Mucosa of descending colon (tissue), 3 donors: ENCODE measurements at regions not wholly inside any gene's neighbourhood (a gene's known extent, or its start where the extent isn't known, plus 50 kb on each side); places are given as distances from the start of the nearest gene placed in this dataset.

Source experiments
- ATAC-seq: fragments of 200-7000 bp; cut with Tn5 transposase; one replicate; pipeline ENCODE4 v1.9.1; 2020; ENCODE audit warnings: mild to moderate bottlenecking, moderate library complexity
- DNase-seq, 3 donors: peaks; one replicate each; pipeline ENCODE4 v3.0.0-alpha.2; 2020
- H3K36me3 ChIP-seq: fragments of 200-600 bp; one replicate; pipeline ENCODE4 v1.8.0; 2021; ENCODE audit warnings: low read depth, mild to moderate bottlenecking
- H3K4me1 ChIP-seq: fragments of 200-600 bp; one replicate; pipeline ENCODE4 v1.8.0; 2021; ENCODE audit warnings: low read depth, mild to moderate bottlenecking
- H3K4me3 ChIP-seq: fragments of 200-600 bp; one replicate; pipeline ENCODE4 v1.8.0; 2021; ENCODE audit warnings: mild to moderate bottlenecking
- H3K9me3 ChIP-seq: fragments of 200-600 bp; one replicate; pipeline ENCODE4 v1.8.0; 2021; ENCODE audit warnings: mild to moderate bottlenecking
- intact Hi-C, 2 donors: fragments of 100-400 bp; cut with DNase I in 1 of 2; cut with micrococcal nuclease in 1 of 2; formaldehyde crosslinking; loops; one replicate each; pipeline versions ENCODE4 v1.11.0 to v1.11.1; 2022; cut with DNase I, micrococcal nuclease
- TF ChIP-seq, protein P1 (sequence below): fragments of 200-600 bp; IDR thresholded peaks from one replicate; pipeline ENCODE4 v1.8.0; 2022; ENCODE audit warnings: antibody characterized with exemption, mild to moderate bottlenecking
- donor health status: DM: no; HTN: no; CAD: no; lungs with moderate emphysema.
- donor health status: DM: no; HTN: no; CAD: no.
- donor health status: DM: no; HTN: yes; CAD: no.

DNA sequence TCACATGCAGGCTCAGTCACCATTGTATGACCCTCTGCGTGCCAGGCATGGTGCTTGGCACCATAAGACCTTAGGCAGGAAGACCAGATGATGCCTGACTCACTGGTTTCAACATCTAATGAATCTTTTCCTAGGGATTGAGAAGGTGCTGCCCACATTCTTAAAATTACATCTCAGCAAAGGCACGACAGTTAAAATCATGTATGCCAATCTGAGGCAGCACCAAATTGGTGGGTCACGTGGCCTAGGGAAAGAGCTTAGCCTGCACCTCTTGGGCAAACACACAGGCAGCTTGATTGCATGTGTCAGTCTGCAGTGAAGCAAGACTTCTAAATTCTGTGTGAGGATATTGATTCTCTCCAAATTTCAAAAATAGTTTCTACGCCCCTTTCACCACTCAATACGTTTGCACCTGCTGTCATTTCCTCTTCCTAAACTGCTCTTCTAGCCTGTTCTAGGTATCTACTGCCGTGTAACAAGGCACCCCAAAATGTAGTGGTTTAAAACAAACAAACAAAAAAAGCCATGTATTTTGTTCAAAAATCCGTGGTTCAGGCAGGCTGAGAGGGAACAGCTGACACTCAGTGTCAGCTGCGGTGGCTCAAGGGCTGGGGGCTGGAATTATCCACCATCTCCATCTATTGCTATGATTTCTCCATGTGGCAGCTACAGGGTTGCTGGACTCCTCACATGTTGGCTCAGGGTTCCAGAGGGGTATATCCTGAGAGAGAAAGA is 160.2 kb upstream of the FGGY start:
- ATAC-seq, result no peak

DNA sequence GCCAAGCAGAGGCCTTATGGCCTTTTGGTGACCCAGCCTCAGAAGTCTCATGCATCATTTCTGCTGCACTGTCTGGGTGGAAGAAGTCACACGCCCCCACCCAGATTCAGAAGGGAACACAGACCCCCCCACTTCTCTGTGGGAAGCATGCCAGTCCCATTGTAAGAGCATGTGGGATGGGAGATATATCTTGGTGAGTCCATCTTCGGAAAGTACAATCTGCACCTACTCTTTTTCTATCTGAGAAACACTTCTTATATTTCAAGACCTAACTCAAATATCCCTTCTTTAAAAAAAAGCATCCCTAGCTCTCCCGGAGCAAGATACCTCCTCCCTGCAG is 159.6 kb upstream of the FGGY start:
- DNase-seq, result no peak
- Histone ChIP-seq H3K4me1 (no peaks in the 10 kb centered on the region), H3K36me3 (no peaks in the 10 kb centered on the region), H3K4me3 (no peak overlapping the region), H3K9me3 (no peaks in the 10 kb centered on the region)
- no peak for ATAC-seq
- intact Hi-C loops, result no loop called here
- TF ChIP-seq, protein P1, sequence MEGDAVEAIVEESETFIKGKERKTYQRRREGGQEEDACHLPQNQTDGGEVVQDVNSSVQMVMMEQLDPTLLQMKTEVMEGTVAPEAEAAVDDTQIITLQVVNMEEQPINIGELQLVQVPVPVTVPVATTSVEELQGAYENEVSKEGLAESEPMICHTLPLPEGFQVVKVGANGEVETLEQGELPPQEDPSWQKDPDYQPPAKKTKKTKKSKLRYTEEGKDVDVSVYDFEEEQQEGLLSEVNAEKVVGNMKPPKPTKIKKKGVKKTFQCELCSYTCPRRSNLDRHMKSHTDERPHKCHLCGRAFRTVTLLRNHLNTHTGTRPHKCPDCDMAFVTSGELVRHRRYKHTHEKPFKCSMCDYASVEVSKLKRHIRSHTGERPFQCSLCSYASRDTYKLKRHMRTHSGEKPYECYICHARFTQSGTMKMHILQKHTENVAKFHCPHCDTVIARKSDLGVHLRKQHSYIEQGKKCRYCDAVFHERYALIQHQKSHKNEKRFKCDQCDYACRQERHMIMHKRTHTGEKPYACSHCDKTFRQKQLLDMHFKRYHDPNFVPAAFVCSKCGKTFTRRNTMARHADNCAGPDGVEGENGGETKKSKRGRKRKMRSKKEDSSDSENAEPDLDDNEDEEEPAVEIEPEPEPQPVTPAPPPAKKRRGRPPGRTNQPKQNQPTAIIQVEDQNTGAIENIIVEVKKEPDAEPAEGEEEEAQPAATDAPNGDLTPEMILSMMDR, result no peak

More for the DNA sequence above, 160.2 kb upstream of the FGGY start:
- Histone ChIP-seq H3K4me3 (no peak overlapping the region), H3K4me1 (no peaks in the 10 kb centered on the region), H3K9me3 (no peaks in the 10 kb centered on the region), H3K36me3 (no peaks in the 10 kb centered on the region)
- intact Hi-C loops, result no loop called here
- DNase-seq, result no peak
- TF ChIP-seq, protein P1, result no peak

DNA sequence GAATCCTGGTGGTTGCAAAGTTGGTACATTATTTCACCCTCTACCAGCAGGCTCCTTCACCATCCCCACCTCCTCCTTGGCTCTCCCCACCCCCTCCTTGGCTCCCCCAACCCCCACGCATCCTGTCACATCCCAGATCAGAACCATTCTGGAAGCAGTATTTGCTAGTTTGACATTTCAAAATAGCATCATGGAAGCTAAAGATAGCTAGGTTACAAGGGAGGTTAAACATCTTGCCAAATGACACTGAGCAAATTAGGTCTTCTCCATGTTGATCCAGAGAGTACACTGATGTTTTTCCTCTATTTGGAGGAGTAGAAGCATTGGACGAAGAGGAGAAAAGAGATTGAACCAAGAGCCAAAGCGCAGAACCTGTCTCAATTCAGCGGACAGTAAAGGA is 158.9 kb upstream of the FGGY start:
- TF ChIP-seq, protein P1, result no peak
- Histone ChIP-seq H3K36me3 (no peaks in the 10 kb centered on the region), H3K9me3 (no peaks in the 10 kb centered on the region), H3K4me3 (no peak overlapping the region), H3K4me1 (no peaks in the 10 kb centered on the region)
- intact Hi-C loops, result no loop called here
- ATAC-seq (no peak), DNase-seq (no peak)

DNA sequence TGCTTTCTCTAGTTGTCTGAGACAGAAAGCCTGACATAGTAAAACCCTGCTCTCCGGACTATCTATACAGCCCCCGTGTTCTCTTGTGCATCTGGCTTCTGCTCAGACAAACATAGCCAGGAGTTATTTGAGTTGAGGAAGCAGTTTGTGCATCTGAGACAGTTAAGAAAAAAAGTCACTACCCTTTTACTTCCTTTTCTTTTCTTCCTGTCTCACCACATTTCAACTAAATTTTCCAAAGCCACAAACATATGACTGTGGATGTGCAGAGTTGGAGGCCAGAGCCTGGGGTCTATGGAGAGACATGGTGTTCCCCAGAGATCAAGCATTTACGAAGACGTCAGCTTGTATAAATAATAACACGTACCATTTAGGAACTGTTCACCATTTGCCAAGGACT is 158.5 kb upstream of the FGGY start:
- ATAC-seq (peak; percentile 14), DNase-seq (no peak)
- Histone ChIP-seq H3K9me3 (no peaks in the 10 kb centered on the region), H3K4me1 (no peaks in the 10 kb centered on the region), H3K36me3 (no peaks in the 10 kb centered on the region), H3K4me3 (no peak overlapping the region)
- intact Hi-C loops, result no loop called here
- TF ChIP-seq, protein P1, result no peak

DNA sequence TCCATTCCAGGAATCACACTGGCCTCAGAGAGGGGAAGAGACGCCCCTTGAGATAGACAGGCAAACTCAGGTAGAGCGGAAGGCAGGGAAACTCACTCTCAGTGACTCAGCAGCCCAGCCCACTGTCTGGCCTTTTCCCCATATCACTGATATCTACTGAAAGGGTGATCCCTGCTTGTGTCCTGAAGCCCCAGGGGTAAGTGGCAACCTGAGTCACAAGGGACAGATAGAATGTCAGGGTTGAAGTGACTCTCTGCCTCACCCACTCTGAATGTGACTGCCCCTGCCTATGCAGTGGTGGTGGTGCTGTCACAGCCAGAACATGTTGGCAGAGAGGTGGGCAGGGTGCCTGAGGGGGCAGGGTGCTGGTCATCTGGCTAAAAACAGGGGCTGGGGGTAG is 157.5 kb upstream of the FGGY start:
- H3K9me3 ChIP-seq, result no peaks in the 10 kb centered on the region
- TF ChIP-seq, protein P1, result no peak
- intact Hi-C loops, result no loop called here
- no peak overlapping the region for H3K4me3 ChIP-seq
- DNase-seq, result no peak
- peak; percentile 43 for ATAC-seq
- H3K36me3 ChIP-seq, result no peaks in the 10 kb centered on the region
- no peaks in the 10 kb centered on the region for H3K4me1 ChIP-seq
